Glomerular visceral epithelial cell (primary cell): ENCODE measurements at regions not wholly inside any gene's neighbourhood (a gene's known extent, or its start where the extent isn't known, plus 50 kb on each side); places are given as distances from the start of the nearest gene placed in this dataset.
"Not testable (repeated sequence)": the region's sequence is repeated elsewhere in the genome, so short reads cannot be mapped to it uniquely, and the experiment has no call there.

Experiments used
- DNase-seq: peaks from one replicate; pipeline ENCODE4 v3.0.0-alpha.2; 2016; ENCODE audit errors: extremely low spot score

DNA sequence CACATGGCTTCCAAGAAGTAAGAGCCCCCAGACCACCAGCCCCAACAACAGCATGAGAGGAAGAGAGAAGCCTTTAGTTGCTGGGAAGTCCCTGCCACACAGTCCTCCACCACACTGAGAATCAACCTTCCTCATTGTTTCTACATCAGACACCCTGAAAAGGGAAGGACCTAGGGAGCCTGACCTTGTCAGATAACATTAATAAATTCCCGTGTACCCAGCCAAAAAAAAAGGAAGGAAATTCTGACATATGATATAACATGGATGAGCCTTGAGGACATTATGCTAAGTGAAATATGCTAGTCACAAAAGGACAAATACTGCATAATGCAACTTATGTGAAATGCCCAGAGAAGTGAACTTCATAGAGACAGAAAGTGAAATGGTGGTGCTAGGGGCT lies 65.6 kb upstream of the ARHGAP29 start:
- DNase-seq = no peak

- DNase-seq = no peak
Measured at GRCh38 chr1:94302497-94302896, 65.1 kb upstream of the ARHGAP29 start.

- DNase-seq = no peak
Measured at GRCh38 chr1:94301186-94301585, 63.8 kb upstream of the ARHGAP29 start.

- no peak for DNase-seq
Measured at GRCh38 chr1:94300731-94301130, 63.3 kb upstream of the ARHGAP29 start.

- peak; percentile 96 for DNase-seq
Measured at GRCh38 chr1:94299627-94300553, 62.5 kb upstream of the ARHGAP29 start.

DNA sequence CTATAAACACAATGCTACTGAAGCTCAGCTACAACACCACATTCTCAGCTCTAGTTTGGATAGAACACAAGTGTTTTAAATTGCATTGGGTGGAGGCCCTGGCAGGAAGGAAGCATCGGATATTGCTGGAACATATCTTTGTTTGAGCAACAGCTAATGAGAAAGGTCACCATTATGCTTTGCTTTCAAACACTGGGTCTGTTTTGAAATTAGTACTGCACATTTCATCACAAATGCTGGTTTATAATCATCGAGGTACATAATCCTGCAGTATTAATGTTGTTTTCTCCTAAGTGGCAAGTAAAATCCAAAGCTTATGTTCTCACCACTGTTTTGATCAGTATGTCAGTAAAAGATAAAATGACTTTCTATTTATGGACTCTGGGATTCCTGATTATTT lies 61.5 kb upstream of the ARHGAP29 start:
- DNase-seq = no peak

GRCh38 chr1:94296018-94296417 lies 58.6 kb upstream of the ARHGAP29 start:
- peak; percentile 51 for DNase-seq

DNA sequence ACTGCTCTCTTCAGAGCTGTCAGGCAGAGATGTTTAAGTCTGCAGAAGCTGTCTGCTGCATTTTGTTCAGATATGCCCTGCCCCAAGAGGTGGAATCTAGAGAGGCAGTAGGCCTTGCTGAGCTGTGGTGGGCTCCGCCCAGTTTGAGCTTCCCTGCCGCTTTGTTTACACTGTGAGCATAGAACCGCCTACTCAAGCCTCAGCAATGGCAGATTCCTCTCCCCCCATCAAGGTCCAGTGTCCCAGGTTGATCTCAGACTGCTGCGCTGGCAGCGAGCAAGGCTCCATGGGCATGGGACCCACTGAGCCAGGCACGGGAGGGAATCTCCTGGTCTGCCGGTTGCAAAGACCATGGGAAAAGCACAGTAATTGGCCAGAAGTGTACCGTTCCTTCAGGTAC lies 55.6 kb upstream of the ARHGAP29 start:
- not testable (repeated sequence) for DNase-seq

- DNase-seq = not testable (repeated sequence)
Measured at GRCh38 chr1:94289244-94289643, 51.9 kb upstream of the ARHGAP29 start.
